GM13977 (cell line): ENCODE measurements at regions not wholly inside any gene's neighbourhood (a gene's known extent, or its start where the extent isn't known, plus 50 kb on each side); places are given as distances from the start of the nearest gene placed in this dataset.

ENCODE experiments used
- DNase-seq: peaks from one replicate; pipeline ENCODE4 v3.0.0; 2012; ENCODE audit warnings: low spot score
- in situ Hi-C: fragments of 300-500 bp; cut with MboI; formaldehyde crosslinking; loops from one replicate; pipeline ENCODE4 v1.12.0; 2022; ENCODE audit warnings: low sequenced_read_pairs, low pct_unique_long_range_greater_than_20kb, mixed read lengths, inconsistent platforms; ENCODE audit not compliant: unreplicated experiment
- TF ChIP-seq, protein P1 (sequence below): IDR thresholded peaks from 2 replicates; pipeline ENCODE4 v1.5.1; 2012; ENCODE audit warnings: mild to moderate bottlenecking, control low read depth; ENCODE audit not compliant: insufficient read depth; ENCODE audit errors: extremely low read depth, missing control alignments

DNA sequence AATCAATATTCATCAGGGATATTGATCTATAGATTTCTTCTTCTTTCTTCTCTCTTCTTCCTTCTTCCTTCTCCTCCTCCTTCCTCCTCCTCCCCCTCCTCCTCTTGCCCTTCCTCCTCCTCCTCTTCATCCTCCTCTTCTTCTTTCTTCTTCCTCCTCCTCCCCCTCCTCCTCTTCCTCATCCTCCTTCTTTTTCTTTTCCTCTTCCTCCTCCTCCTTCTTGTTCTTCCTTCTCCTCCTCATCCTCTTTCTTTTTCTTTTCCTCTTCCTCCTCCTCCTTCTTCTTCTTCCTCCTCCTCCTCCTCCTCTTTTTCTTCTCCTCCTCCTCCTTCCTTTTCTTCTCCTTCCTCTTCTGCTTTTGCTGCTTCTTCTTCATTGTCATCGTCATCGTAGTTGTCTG lies 52.4 kb upstream of the SERINC1 start:
- in situ Hi-C loops: no loop called here
- DNase-seq: no peak
- TF ChIP-seq, protein P1, sequence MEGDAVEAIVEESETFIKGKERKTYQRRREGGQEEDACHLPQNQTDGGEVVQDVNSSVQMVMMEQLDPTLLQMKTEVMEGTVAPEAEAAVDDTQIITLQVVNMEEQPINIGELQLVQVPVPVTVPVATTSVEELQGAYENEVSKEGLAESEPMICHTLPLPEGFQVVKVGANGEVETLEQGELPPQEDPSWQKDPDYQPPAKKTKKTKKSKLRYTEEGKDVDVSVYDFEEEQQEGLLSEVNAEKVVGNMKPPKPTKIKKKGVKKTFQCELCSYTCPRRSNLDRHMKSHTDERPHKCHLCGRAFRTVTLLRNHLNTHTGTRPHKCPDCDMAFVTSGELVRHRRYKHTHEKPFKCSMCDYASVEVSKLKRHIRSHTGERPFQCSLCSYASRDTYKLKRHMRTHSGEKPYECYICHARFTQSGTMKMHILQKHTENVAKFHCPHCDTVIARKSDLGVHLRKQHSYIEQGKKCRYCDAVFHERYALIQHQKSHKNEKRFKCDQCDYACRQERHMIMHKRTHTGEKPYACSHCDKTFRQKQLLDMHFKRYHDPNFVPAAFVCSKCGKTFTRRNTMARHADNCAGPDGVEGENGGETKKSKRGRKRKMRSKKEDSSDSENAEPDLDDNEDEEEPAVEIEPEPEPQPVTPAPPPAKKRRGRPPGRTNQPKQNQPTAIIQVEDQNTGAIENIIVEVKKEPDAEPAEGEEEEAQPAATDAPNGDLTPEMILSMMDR: no peak

DNA sequence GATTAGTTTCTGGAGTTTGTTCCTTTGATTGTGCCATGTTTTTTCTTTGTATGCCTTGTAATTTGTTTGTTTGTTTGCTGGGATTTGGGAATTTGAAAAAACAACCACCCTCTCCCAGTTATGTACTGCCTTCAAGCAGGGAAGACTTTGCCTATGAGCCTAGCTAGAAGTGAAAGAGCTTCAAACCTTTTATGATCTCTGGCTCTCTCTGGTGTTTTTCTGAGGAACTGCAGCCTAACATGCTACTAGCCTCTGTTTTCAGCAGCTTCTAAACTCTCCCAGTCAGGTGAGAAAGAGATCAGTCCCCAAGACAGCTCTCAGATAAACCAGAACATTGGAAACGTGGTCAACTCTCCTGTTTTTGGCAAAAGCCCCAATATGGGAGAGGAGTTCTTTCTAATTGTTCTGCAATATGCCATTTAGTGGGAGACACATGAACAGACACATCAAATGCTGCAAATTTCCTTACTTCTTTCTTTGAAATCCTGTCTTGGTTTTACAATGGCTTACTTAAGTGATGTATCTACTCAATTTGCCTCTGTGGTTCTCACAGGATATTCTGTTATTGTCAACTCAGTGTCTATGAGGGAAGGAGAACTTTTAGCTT lies 58.9 kb upstream of the SERINC1 start:
- TF ChIP-seq, protein P1: peak; percentile 82
- in situ Hi-C loops: no loop called here
- peak; percentile 47 for DNase-seq

DNA sequence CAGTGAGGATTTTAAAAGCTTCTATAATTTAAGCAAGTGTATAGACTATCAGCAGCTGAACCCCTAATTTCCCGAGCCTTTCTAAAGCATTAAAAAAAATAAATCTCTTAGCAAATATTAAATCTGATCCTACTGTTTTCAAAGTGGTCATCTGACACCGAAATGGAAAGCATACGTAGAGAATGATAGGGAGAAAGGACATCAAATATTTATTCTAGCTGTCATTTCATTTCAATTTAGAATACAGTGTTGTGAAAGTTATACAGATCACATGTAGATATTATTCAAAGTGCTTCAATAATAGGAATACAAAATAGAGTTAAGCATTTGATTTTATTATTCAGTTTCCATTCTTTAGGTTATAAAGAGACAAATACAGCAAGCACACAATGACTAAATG lies 61.9 kb upstream of the PKIB start:
- DNase-seq: no peak
- TF ChIP-seq, protein P1: no peak
- in situ Hi-C loops: no loop called here

DNA sequence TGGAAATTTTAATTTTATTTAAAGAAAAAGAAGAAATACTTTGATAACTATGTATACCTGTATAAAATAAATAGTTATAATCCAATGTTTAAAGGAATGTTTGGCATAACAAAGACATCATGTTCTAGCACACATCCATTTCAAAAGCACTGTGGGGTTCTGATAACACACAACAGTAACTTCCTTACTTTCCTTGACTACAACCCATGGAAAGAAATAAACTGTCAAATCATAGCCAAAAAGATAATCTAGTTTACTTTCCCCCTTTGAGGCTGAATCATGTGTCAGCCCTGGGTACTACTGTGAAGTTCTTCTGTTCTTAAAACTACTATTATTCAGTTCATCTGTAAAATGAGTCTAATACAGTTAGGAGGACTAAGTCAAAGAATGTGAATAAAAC lies 61.4 kb upstream of the PKIB start:
- no peak for DNase-seq
- in situ Hi-C loops: no loop called here
- TF ChIP-seq, protein P1: no peak

DNA sequence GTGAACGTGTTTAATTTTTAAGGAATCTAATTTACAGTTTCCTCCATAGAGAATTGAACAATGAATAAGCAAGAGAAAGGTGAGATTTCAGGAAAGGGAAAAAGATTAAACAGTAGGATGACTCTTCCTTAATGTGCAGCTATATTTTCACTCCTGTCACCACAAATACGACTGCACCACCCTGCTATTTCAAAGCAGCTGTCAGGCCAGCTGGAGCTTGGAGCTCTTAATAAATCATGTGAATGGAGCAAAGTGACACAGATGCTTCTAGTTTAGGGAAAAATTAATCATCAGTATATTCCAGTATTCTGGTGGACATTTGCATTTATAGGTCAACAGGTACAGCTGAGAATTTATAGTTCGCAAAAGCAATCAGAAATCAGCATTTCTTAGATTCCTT lies 56.5 kb upstream of the PKIB start:
- in situ Hi-C loops: no loop called here
- no peak for DNase-seq
- TF ChIP-seq, protein P1: no peak

DNA sequence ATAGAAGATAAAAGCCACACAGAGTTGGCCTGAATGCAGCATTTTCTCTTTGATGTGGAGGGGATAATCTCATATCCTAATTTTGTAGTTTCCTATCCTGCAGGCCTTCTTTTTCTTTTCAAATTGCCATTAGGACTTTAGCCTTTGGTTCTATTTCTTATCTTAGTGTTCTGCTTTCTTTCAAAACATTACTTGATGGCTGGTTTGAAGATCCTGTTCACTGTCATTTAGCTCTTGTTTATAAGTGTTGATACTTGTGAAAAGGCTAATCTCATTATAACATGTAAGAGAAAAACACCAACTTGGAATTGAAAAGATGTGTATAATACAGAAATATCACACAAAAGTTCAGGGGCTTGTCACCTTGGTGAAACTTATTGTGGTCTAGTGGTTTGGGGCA lies 54.6 kb upstream of the PKIB start:
- DNase-seq: no peak
- in situ Hi-C loops: no loop called here
- TF ChIP-seq, protein P1: no peak

DNA sequence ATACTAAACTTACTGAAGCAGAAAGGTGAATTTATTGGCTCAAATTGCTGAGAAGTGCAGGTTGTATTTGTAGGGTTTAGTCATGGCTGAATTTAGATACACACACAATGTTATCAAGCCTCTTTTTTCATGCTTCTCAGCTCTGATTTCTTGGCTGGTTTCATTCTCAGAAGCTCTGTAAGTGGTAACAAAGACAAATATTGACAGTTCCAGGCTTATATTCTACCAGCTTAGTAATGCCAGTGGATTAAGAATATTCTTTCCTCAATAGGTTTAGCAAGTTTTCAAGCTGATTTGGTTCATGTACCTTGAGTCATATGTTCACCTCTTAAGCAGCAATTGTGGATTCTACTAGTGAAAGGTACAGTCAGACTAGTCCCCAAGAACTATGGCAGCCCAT lies 52.1 kb upstream of the PKIB start:
- TF ChIP-seq, protein P1: no peak
- in situ Hi-C loops: no loop called here
- no peak for DNase-seq
